ENCODE measurements at regions not wholly inside any gene's neighbourhood (a gene's known extent, or its start where the extent isn't known, plus 50 kb on each side); places are given as distances from the start of the nearest gene placed in this dataset.

GRCh38 chr2:63735931-63736330, 105.8 kb upstream of the UGP2 start:
- TF ChIP-seq CTCF (IDR thresholded peaks at IDR 0.05; ENCODE audit: low read depth, low read length, poor library complexity, severe bottlenecking) (no peak), EZH2phosphoT487 (IDR thresholded peaks at IDR 0.05; ENCODE audit: borderline replicate concordance, low read length) (no peak)
- Histone ChIP-seq H3K79me2 (ENCODE audit: control insufficient read depth, low read length) (no peaks in the 10 kb centered on the region), H3K27me3 (ENCODE audit: control insufficient read depth, low read length) (no peaks in the 10 kb centered on the region), H3K9me3 (ENCODE audit: control insufficient read depth, insufficient read depth, low read length) (no peaks in the 10 kb centered on the region), H3K27ac (ENCODE audit: low read depth, low read length) (no peak overlapping the region), H3F3A (ENCODE audit: control insufficient read depth, insufficient read depth) (no peaks in the 10 kb centered on the region), H4K20me1 (ENCODE audit: control insufficient read depth, insufficient read depth, low read depth, low read length) (no peaks in the 10 kb centered on the region), H3K36me3 (ENCODE audit: control insufficient read depth, low read length) (no peaks in the 10 kb centered on the region), H3K4me1 (ENCODE audit: control insufficient read depth, low read length) (peaks cover 18% of the 10 kb centered on the region), H3K4me3 (ENCODE audit: low read length) (no peak overlapping the region), H3K4me2 (ENCODE audit: low read length) (no peak overlapping the region), H3K9me2 (replicated peaks; ENCODE audit: control insufficient read depth, low read length) (no peaks in the 10 kb centered on the region)

GRCh38 chr2:63736354-63736753, 105.3 kb upstream of the UGP2 start:
- H3K27me3 ChIP-seq (ENCODE audit: control insufficient read depth, low read length), result no peaks in the 10 kb centered on the region
- H3K27ac ChIP-seq (ENCODE audit: low read depth, low read length), result no peak overlapping the region
- H3K9me3 ChIP-seq (ENCODE audit: control insufficient read depth, insufficient read depth, low read length), result no peaks in the 10 kb centered on the region
- H3K4me2 ChIP-seq (ENCODE audit: low read length), result no peak overlapping the region
- no peaks in the 10 kb centered on the region for H3K9me2 ChIP-seq (replicated peaks; ENCODE audit: control insufficient read depth, low read length)
- no peaks in the 10 kb centered on the region for H4K20me1 ChIP-seq (ENCODE audit: control insufficient read depth, insufficient read depth, low read depth, low read length)
- no peak overlapping the region for H3K4me3 ChIP-seq (ENCODE audit: low read length)
- TF ChIP-seq CTCF (IDR thresholded peaks at IDR 0.05; ENCODE audit: low read depth, low read length, poor library complexity, severe bottlenecking) (no peak), EZH2phosphoT487 (IDR thresholded peaks at IDR 0.05; ENCODE audit: borderline replicate concordance, low read length) (no peak)
- H3K36me3 ChIP-seq (ENCODE audit: control insufficient read depth, low read length), result no peaks in the 10 kb centered on the region
- no peaks in the 10 kb centered on the region for H3K79me2 ChIP-seq (ENCODE audit: control insufficient read depth, low read length)
- peaks cover 23% of the 10 kb centered on the region for H3K4me1 ChIP-seq (ENCODE audit: control insufficient read depth, low read length)
- H3F3A ChIP-seq (ENCODE audit: control insufficient read depth, insufficient read depth), result no peaks in the 10 kb centered on the region

GRCh38 chr2:63737081-63737751, 104.5 kb upstream of the UGP2 start:
- H3K27ac ChIP-seq (ENCODE audit: low read depth, low read length), result no peak overlapping the region
- H3K4me1 ChIP-seq (ENCODE audit: control insufficient read depth, low read length), result peaks cover 31% of the 10 kb centered on the region
- no peaks in the 10 kb centered on the region for H3F3A ChIP-seq (ENCODE audit: control insufficient read depth, insufficient read depth)
- no peaks in the 10 kb centered on the region for H4K20me1 ChIP-seq (ENCODE audit: control insufficient read depth, insufficient read depth, low read depth, low read length)
- H3K27me3 ChIP-seq (ENCODE audit: control insufficient read depth, low read length), result no peaks in the 10 kb centered on the region
- H3K79me2 ChIP-seq (ENCODE audit: control insufficient read depth, low read length), result no peaks in the 10 kb centered on the region
- no peak overlapping the region for H3K4me3 ChIP-seq (ENCODE audit: low read length)
- H3K9me2 ChIP-seq (replicated peaks; ENCODE audit: control insufficient read depth, low read length), result no peaks in the 10 kb centered on the region
- H3K4me2 ChIP-seq (ENCODE audit: low read length), result no peak overlapping the region
- H3K36me3 ChIP-seq (ENCODE audit: control insufficient read depth, low read length), result no peaks in the 10 kb centered on the region
- H3K9me3 ChIP-seq (ENCODE audit: control insufficient read depth, insufficient read depth, low read length), result no peaks in the 10 kb centered on the region
- TF ChIP-seq EZH2phosphoT487 (IDR thresholded peaks at IDR 0.05; ENCODE audit: borderline replicate concordance, low read length) (no peak), CTCF (IDR thresholded peaks at IDR 0.05; ENCODE audit: low read depth, low read length, poor library complexity, severe bottlenecking) (no peak)
